ENCODE measurements at regions not wholly inside any gene's neighbourhood (a gene's known extent, or its start where the extent isn't known, plus 50 kb on each side); places are given as distances from the start of the nearest gene placed in this dataset.

DNA sequence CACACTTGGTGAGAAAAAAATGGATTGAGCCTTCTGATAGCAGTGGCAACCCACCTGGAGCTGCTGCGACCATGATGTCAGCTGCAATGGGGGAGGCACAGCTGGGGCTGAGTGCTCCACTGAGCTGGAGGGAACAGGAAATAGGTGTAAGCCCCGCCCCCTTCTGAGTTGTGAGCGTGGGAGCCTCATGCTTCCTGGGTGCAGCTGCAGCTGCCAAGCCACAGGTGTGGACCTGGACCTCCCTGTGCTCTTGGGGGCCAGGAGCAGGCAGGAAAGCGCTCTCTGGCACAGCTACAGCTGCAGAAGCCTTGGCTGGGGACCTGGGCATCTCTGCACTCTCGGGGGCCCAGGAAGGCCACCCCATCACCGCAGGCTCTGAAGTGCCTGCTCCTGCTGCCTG, 970.6 kb downstream of the DCDC2C start:
- Mint-ChIP-seq H3K27me3 (no peaks in the 10 kb centered on the region), H3K9me3 (peaks cover 2% of the 10 kb centered on the region), H3K27ac (no peak overlapping the region), H3K36me3 (ENCODE audit: low read depth) (no peaks in the 10 kb centered on the region), H3K4me1 (ENCODE audit: low read depth) (peaks cover 5% of the 10 kb centered on the region), H3K4me3 (no peak overlapping the region)
- POLR2A ChIA-PET, result no interaction called here
- Histone ChIP-seq H3K27ac (ENCODE audit: low read depth in 1 of 2, low read length in 2 of 2) (no peak overlapping the region), H3K9me3 (ENCODE audit: control insufficient read depth in 1 of 2, insufficient read depth in 1 of 2, low read length in 2 of 2) (peaks cover 0 to 15% of the 10 kb centered on the region in 2 experiments), H3K4me3 (ENCODE audit: low read length) (no peak overlapping the region), H3K4me1 (ENCODE audit: insufficient read depth, low read length) (peaks cover 10% of the 10 kb centered on the region), H3K36me3 (ENCODE audit: insufficient read depth, low read length) (no peaks in the 10 kb centered on the region), H3K27me3 (ENCODE audit: control insufficient read depth in 1 of 2, insufficient read depth in 2 of 2, low read length in 2 of 2) (no peaks in the 10 kb centered on the region)
- no peak for ATAC-seq (ENCODE audit: poor library complexity)
- CTCF ChIA-PET, result no interaction called here
- TF ChIP-seq, protein P1, sequence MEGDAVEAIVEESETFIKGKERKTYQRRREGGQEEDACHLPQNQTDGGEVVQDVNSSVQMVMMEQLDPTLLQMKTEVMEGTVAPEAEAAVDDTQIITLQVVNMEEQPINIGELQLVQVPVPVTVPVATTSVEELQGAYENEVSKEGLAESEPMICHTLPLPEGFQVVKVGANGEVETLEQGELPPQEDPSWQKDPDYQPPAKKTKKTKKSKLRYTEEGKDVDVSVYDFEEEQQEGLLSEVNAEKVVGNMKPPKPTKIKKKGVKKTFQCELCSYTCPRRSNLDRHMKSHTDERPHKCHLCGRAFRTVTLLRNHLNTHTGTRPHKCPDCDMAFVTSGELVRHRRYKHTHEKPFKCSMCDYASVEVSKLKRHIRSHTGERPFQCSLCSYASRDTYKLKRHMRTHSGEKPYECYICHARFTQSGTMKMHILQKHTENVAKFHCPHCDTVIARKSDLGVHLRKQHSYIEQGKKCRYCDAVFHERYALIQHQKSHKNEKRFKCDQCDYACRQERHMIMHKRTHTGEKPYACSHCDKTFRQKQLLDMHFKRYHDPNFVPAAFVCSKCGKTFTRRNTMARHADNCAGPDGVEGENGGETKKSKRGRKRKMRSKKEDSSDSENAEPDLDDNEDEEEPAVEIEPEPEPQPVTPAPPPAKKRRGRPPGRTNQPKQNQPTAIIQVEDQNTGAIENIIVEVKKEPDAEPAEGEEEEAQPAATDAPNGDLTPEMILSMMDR (IDR thresholded peaks at IDR 0.05), result no peak
- intact Hi-C loops (cut with DNase I, micrococcal nuclease), result no loop called here
- DNase-seq, result peak in 6 of 14 experiments; percentile 0 to 28 (median 10)

DNA sequence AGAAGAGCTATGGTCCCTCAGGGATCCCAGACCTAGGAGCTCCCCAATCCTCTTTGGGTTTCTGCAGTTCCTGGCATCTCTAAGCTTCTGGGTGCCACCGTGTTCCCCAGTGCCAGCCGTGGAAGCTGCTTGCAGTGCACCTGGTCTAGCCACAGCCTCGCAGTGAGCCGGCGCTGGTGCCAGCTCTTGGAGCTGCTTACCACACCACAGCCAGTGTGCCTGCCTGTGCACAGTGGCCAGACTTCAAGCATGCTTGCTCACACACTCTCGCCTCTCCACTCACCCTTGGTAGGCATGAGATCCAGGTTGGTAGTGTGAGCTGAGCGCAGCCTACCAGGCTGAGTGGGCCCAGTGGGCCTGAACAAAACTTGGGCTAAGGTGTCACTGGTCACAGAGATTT, 971.9 kb downstream of the DCDC2C start:
- no peaks in the 10 kb centered on the region for H3K27me3 Mint-ChIP-seq
- TF ChIP-seq, protein P1 (IDR thresholded peaks at IDR 0.05), result no peak
- DNase-seq, result no peak
- peaks cover 10% of the 10 kb centered on the region for H3K4me1 ChIP-seq (ENCODE audit: insufficient read depth, low read length)
- H3K4me3 Mint-ChIP-seq, result no peak overlapping the region
- ChIA-PET POLR2A (no interaction called here), CTCF (no interaction called here)
- H3K27ac Mint-ChIP-seq, result no peak overlapping the region
- no peaks in the 10 kb centered on the region for H3K36me3 Mint-ChIP-seq (ENCODE audit: low read depth)
- H3K36me3 ChIP-seq (ENCODE audit: insufficient read depth, low read length), result no peaks in the 10 kb centered on the region
- peaks cover 4% of the 10 kb centered on the region for H3K9me3 Mint-ChIP-seq
- H3K9me3 ChIP-seq (ENCODE audit: control insufficient read depth in 1 of 2, insufficient read depth in 1 of 2, low read length in 2 of 2), result peaks cover 0 to 15% of the 10 kb centered on the region in 2 experiments
- H3K27me3 ChIP-seq (ENCODE audit: control insufficient read depth in 1 of 2, insufficient read depth in 2 of 2, low read length in 2 of 2), result no peaks in the 10 kb centered on the region
- no peak overlapping the region for H3K27ac ChIP-seq (ENCODE audit: low read depth in 1 of 2, low read length in 2 of 2)
- peaks cover 5% of the 10 kb centered on the region for H3K4me1 Mint-ChIP-seq (ENCODE audit: low read depth)
- no peak overlapping the region for H3K4me3 ChIP-seq (ENCODE audit: low read length)
- ATAC-seq (ENCODE audit: poor library complexity), result no peak
- intact Hi-C loops (cut with DNase I, micrococcal nuclease), result no loop called here

DNA sequence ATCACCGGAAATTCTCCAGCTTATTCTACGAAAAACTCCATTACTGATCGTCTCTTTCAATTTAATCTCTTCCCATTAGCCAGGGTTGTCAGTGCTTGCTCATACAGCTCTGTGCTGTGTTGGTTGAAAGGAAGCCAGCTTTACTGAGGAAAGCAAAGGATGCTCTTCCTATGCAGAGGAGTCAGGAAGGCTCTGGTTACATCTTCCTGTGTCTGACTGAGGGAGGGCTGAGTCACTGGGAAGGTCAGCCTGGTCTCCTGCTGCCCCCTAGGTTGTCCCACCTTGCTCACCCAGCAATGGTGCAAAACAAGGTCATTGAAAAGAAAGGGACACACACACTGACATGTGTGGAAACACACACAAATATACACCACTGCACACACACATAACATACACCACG, 975.6 kb downstream of the DCDC2C start:
- H3K27ac Mint-ChIP-seq, result no peak overlapping the region
- Histone ChIP-seq H3K4me3 (ENCODE audit: low read length) (no peak overlapping the region), H3K9me3 (ENCODE audit: control insufficient read depth in 1 of 2, insufficient read depth in 1 of 2, low read length in 2 of 2) (peaks cover 0 to 16% of the 10 kb centered on the region in 2 experiments), H3K27me3 (ENCODE audit: control insufficient read depth in 1 of 2, insufficient read depth in 2 of 2, low read length in 2 of 2) (no peaks in the 10 kb centered on the region), H3K27ac (ENCODE audit: low read depth in 1 of 2, low read length in 2 of 2) (no peak overlapping the region), H3K36me3 (ENCODE audit: insufficient read depth, low read length) (no peaks in the 10 kb centered on the region), H3K4me1 (ENCODE audit: insufficient read depth, low read length) (peaks cover 8% of the 10 kb centered on the region)
- H3K4me1 Mint-ChIP-seq (ENCODE audit: low read depth), result peaks cover under 1% of the 10 kb centered on the region
- ChIA-PET POLR2A (no interaction called here), CTCF (no interaction called here)
- H3K4me3 Mint-ChIP-seq, result no peak overlapping the region
- ATAC-seq (ENCODE audit: poor library complexity) (no peak), DNase-seq (no peak)
- H3K36me3 Mint-ChIP-seq (ENCODE audit: low read depth), result no peaks in the 10 kb centered on the region
- H3K9me3 Mint-ChIP-seq, result peaks cover 2% of the 10 kb centered on the region
- H3K27me3 Mint-ChIP-seq, result no peaks in the 10 kb centered on the region
- intact Hi-C loops (cut with DNase I, micrococcal nuclease), result no loop called here
- TF ChIP-seq, protein P1 (IDR thresholded peaks at IDR 0.05), result no peak

Data from CD4-positive, alpha-beta T cell (primary cell).